BE2C (cell line): ENCODE measurements at regions not wholly inside any gene's neighbourhood (a gene's known extent, or its start where the extent isn't known, plus 50 kb on each side); places are given as distances from the start of the nearest gene placed in this dataset.

ENCODE experiments used
- DNase-seq: peaks from one replicate; pipeline ENCODE4 v3.0.0-alpha.2; 2020
- H3K27me3 ChIP-seq: fragments of 250-450 bp; sonication (Bioruptor Pico); 2 replicates; pipeline ENCODE4 v1.5.1; 2020; ENCODE audit warnings: mild to moderate bottlenecking
- H3K36me3 ChIP-seq: fragments of 250-450 bp; sonication (Bioruptor Pico); 2 replicates; pipeline ENCODE4 v1.5.1; 2020; ENCODE audit warnings: mild to moderate bottlenecking
- H3K4me1 ChIP-seq: fragments of 250-450 bp; sonication (Bioruptor Pico); 2 replicates; pipeline ENCODE4 v1.5.1; 2020
- H3K4me3 ChIP-seq: 2 replicates; pipeline ENCODE4 v1.5.1; 2011; ENCODE audit warnings: low read depth, low read length
- H3K9me3 ChIP-seq: fragments of 250-450 bp; sonication (Bioruptor Pico); 2 replicates; pipeline ENCODE4 v1.5.1; 2020
- TF ChIP-seq, protein P1 (sequence below): IDR thresholded peaks from 2 replicates; pipeline ENCODE4 v1.5.1; 2012; ENCODE audit warnings: mild to moderate bottlenecking, low read depth, low read length

DNA sequence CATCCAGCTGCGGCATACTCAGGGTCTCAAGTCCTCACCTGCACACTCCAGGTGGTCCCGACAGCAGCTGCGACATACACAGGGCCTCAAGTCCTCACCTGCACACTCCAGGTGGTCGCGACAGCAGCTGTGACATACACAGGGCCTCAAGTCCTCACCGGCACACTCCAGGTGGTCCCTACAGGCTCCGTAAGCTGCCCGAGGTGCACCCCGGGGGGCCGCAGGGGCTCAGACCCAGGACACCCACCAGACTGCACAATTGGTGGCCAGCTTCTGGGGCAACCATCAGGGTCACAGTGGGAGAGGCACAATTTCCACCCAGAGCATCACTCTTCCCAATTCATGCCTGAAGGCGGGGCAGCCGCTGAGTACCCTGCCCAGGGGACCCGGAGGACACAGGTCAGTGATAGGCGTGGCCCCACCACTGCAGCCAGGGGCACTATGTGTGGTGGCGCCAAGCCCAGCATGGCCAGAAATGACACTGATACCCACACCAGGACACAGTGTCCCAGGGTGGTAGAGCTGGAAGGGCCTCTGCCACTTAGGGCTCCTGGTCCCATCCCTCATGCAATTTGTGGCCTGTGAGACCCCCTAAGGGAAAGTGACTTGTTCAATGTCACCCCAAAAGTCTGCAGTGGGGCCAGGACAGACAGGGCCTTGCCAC lies 57.5 kb upstream of the ZNF469 start:
- H3K4me1 ChIP-seq, result no peaks in the 10 kb centered on the region
- no peak for DNase-seq
- H3K36me3 ChIP-seq, result no peaks in the 10 kb centered on the region
- no peak overlapping the region for H3K4me3 ChIP-seq
- H3K9me3 ChIP-seq, result no peaks in the 10 kb centered on the region
- H3K27me3 ChIP-seq, result no peaks in the 10 kb centered on the region
- TF ChIP-seq, protein P1, sequence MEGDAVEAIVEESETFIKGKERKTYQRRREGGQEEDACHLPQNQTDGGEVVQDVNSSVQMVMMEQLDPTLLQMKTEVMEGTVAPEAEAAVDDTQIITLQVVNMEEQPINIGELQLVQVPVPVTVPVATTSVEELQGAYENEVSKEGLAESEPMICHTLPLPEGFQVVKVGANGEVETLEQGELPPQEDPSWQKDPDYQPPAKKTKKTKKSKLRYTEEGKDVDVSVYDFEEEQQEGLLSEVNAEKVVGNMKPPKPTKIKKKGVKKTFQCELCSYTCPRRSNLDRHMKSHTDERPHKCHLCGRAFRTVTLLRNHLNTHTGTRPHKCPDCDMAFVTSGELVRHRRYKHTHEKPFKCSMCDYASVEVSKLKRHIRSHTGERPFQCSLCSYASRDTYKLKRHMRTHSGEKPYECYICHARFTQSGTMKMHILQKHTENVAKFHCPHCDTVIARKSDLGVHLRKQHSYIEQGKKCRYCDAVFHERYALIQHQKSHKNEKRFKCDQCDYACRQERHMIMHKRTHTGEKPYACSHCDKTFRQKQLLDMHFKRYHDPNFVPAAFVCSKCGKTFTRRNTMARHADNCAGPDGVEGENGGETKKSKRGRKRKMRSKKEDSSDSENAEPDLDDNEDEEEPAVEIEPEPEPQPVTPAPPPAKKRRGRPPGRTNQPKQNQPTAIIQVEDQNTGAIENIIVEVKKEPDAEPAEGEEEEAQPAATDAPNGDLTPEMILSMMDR, result no peak

DNA sequence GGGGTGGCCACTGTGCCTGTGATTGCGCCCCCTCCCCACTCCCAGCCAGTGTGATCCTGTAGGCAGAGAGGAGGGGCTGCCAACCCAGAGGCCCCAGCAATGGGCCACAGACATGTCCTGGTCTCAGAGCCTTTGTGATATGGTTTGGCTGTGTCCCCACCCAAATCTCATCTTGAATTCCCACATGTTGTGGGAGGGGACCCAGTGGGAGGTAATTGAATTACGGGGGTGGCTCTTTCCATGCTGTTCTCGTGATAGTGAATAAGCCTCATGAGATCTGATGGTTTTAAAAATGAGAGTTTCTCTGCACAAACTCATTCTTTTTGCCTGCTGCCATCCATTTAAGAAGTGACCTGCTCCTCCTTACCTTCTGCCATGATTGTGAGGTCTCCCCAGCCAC lies 56.8 kb upstream of the ZNF469 start:
- Histone ChIP-seq H3K9me3 (no peaks in the 10 kb centered on the region), H3K36me3 (no peaks in the 10 kb centered on the region), H3K4me3 (no peak overlapping the region), H3K4me1 (no peaks in the 10 kb centered on the region), H3K27me3 (no peaks in the 10 kb centered on the region)
- TF ChIP-seq, protein P1, result no peak
- no peak for DNase-seq

DNA sequence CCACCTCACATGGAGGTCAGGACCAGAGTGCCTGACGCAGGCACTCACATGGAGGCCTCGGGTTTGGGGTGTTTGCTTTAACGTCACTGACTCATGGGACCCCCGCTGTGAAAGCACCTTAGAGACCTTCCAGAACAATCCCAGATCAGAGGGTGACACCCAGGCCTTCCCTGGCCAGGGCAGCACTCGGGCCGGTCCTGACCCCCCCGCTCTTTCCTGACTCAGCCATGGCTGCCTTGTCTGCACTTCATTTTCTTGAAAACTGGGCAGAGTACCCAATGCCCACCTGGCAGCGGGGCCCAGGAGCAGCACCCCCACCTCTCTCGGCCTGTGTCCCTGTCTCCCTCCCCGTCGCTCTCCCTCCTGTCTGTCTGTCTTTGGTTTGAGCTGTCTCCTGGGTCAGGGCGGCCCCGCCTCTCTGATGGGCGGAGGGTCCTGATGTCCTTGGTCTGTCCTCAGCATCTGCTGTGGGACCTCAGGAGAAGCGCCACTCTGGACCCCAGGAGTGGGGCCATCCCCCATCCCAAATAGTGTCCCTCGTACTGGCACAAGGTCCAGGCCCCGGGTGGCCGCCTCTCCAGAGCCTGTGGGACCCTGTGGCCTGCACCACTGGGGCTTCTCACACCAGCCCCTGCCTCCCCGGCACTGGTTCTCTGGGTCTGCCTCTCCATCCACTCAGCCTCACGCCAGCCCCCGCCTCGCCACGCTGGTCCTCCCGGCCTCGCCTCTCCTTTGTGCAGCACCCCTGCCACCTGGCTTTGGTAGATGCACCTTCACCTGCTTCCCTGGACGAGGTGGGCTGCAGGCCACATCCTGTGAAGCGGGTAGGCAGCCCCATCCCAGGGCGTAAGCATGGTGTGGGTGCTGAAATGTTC lies 55.9 kb upstream of the ZNF469 start:
- H3K9me3 ChIP-seq, result no peaks in the 10 kb centered on the region
- H3K36me3 ChIP-seq, result no peaks in the 10 kb centered on the region
- TF ChIP-seq, protein P1, result no peak
- no peak overlapping the region for H3K4me3 ChIP-seq
- no peaks in the 10 kb centered on the region for H3K4me1 ChIP-seq
- no peak for DNase-seq
- H3K27me3 ChIP-seq, result no peaks in the 10 kb centered on the region

DNA sequence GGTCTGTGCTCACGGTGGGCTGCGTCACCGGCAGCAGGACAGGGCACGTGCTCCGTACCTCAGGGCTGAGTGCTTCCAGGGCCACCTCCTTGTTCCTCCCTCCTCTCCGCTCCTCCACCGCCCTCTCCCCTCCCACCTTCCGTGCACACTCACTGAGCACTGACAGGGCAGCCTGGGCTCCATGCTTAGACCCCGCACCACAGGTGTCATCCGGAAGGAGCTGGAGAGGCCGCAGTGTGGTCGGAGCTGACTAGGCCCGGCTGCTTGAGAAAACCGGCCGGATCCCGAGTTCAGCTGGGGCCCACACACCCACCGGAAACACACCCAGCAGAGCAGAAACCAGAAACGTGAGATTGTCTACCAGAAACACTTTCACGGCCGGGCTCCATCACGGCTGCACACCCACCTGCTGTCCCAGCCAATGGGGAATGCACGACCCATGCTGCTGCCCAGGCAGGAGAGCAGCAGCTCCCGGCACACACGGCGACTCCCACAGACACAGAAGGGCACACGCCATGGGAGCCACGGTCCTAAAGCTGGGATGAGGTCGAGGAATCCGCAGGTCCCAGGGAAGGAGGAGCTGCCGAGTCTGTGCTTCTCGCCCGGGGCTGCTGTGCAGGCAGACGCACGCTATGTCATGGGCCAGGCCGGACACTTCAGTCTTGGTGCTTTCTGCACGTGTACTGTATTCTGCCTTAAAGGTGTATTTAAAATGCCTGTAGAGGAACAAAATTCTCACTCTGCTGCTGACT lies 55.0 kb upstream of the ZNF469 start:
- TF ChIP-seq, protein P1, result no peak
- Histone ChIP-seq H3K4me1 (no peaks in the 10 kb centered on the region), H3K27me3 (no peaks in the 10 kb centered on the region), H3K4me3 (no peak overlapping the region), H3K36me3 (no peaks in the 10 kb centered on the region), H3K9me3 (no peaks in the 10 kb centered on the region)
- DNase-seq, result no peak

DNA sequence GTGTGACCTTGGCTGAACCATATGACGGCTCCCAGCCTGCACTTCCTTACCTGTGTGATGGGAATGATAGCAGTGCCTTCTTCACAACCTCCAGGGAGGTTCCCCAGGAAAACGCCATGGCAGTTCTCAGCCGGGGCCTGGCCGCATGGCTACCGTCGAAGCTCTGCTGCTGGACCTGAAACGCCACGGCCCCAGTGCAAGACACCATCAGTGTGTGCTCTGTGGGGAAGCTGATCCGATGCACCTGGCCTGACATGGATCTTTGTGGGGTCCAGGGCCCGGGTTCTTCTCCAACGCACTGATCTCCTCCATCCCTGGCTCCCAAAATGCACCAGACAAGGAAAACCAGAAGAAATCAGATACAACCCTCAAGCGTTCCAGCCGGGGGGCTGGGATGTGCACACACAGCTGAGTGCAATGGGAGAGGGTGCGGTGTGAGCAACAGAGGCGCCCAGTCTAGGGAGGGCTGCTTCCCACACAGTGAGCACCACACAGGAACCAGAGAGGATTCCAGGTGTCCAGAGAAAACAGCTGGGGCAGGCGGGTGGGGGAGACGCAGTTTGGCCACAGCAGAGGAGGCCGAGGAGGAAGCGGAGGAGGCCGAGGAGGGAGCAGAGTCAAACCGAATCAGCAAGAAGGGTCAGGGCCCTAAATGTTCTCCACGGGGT lies 54.3 kb upstream of the ZNF469 start:
- TF ChIP-seq, protein P1, result no peak
- H3K36me3 ChIP-seq, result no peaks in the 10 kb centered on the region
- H3K4me1 ChIP-seq, result no peaks in the 10 kb centered on the region
- no peaks in the 10 kb centered on the region for H3K9me3 ChIP-seq
- DNase-seq, result no peak
- no peak overlapping the region for H3K4me3 ChIP-seq
- H3K27me3 ChIP-seq, result no peaks in the 10 kb centered on the region
